ENCODE measurements at regions not wholly inside any gene's neighbourhood (a gene's known extent, or its start where the extent isn't known, plus 50 kb on each side); places are given as distances from the start of the nearest gene placed in this dataset.

DNA sequence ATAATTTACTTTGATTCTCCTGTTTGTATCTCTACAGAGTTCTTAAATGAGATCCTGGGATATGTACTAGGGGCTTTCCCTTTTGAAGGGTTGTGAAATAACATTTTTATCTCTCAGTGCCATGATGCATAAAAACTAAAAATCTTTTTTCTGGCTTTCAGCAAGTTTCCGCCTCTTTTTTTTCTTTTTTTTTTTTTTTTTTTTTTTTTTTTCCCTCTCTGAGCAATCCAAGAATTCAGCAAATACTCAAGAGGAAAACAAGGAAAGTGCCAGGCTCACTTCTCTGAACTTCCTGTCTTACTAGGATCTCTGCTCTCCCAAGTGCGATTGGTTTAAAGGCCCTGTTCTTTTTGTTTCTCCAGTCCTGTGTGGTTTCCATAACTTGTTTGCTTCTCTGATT is 79.9 kb downstream of the HYCC1 start:
- H3K4ac ChIP-seq (ENCODE audit: low read length) = no peak overlapping the region
- no peak overlapping the region for H2AK5ac ChIP-seq (ENCODE audit: low read depth, low read length)
- H4K91ac ChIP-seq (ENCODE audit: low read depth, low read length, poor library complexity) = no peak overlapping the region
- H3K4me3 ChIP-seq (ENCODE audit: low read length in 2 of 2) = no peak overlapping the region
- H3K79me1 ChIP-seq (ENCODE audit: low read depth, low read length) = no peaks in the 10 kb centered on the region
- H3K36me3 ChIP-seq (replicated peaks in 1 of 2; ENCODE audit: control insufficient read depth in 2 of 2, insufficient read depth in 2 of 2, low read length in 2 of 2) = no peaks in the 10 kb centered on the region
- H3K23ac ChIP-seq (ENCODE audit: low read depth, low read length, poor library complexity) = no peak overlapping the region
- no peak overlapping the region for H3K9ac ChIP-seq (ENCODE audit: low read depth, low read length, poor library complexity)
- WGBS, 2 donors (ENCODE audit: extremely low coverage in 2 of 2, insufficient read length in 2 of 2, insufficient replicate concordance in 1 of 2) = no CpG with 5 or more reads among the region's 2 CpGs
- H3K4me2 ChIP-seq (ENCODE audit: insufficient read depth, low read length, poor library complexity, severe bottlenecking) = no peak overlapping the region
- no peak overlapping the region for H2BK5ac ChIP-seq (ENCODE audit: low read length)
- H3K4me1 ChIP-seq (ENCODE audit: control insufficient read depth in 2 of 2, insufficient read depth in 1 of 2, low read depth in 1 of 2, low read length in 2 of 2) = no peaks in the 10 kb centered on the region
- H4K8ac ChIP-seq (ENCODE audit: low read depth, low read length) = no peak overlapping the region
- no peak overlapping the region for H3K18ac ChIP-seq (ENCODE audit: low read length)
- no peak overlapping the region for H3K14ac ChIP-seq (ENCODE audit: low read length)
- H2BK120ac ChIP-seq (ENCODE audit: low read depth, low read length) = no peak overlapping the region
- H2BK15ac ChIP-seq (ENCODE audit: low read length) = no peak overlapping the region
- H2BK12ac ChIP-seq (ENCODE audit: low read length) = no peak overlapping the region
- H3K9me3 ChIP-seq (replicated peaks in 1 of 2; ENCODE audit: control insufficient read depth in 2 of 2, insufficient read depth in 1 of 2, low read depth in 1 of 2, low read length in 2 of 2) = no peaks in the 10 kb centered on the region
- H2AFZ ChIP-seq (ENCODE audit: low read length) = no peak overlapping the region
- H3K27ac ChIP-seq (replicated peaks; ENCODE audit: low read length) = no peak overlapping the region
- no peaks in the 10 kb centered on the region for H3K27me3 ChIP-seq (ENCODE audit: control insufficient read depth in 3 of 3, insufficient read depth in 3 of 3, low read depth in 1 of 3, low read length in 3 of 3)
- no peak for DNase-seq (ENCODE audit: low spot score)

DNA sequence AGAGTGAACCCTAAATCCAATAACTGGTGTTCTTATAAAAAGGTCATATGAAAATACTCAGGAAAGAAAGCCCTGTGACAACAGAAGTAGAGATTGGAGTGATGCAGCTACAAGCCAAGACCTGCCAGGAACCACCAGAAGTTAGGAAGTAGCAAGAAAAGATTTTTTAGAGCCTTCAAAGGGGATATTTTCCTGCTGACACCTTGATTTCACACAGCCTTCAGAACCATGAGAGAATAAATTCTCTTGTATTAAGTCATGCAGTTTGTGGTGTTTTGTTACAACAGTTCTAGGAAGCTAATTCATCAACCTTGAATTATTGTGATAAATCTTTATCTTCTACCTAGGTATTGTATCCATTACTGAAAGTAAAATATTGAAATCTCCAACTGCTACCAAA is 81.0 kb downstream of the HYCC1 start:
- H3K27ac ChIP-seq (replicated peaks; ENCODE audit: low read length) = no peak overlapping the region
- no peak overlapping the region for H2AFZ ChIP-seq (ENCODE audit: low read length)
- no peak overlapping the region for H3K23ac ChIP-seq (ENCODE audit: low read depth, low read length, poor library complexity)
- no peak overlapping the region for H3K4me3 ChIP-seq (ENCODE audit: low read length in 2 of 2)
- no peaks in the 10 kb centered on the region for H3K4me1 ChIP-seq (ENCODE audit: control insufficient read depth in 2 of 2, insufficient read depth in 1 of 2, low read depth in 1 of 2, low read length in 2 of 2)
- H2BK12ac ChIP-seq (ENCODE audit: low read length) = no peak overlapping the region
- H3K9me3 ChIP-seq (replicated peaks in 1 of 2; ENCODE audit: control insufficient read depth in 2 of 2, insufficient read depth in 1 of 2, low read depth in 1 of 2, low read length in 2 of 2) = no peaks in the 10 kb centered on the region
- H2AK5ac ChIP-seq (ENCODE audit: low read depth, low read length) = no peak overlapping the region
- no peaks in the 10 kb centered on the region for H3K79me1 ChIP-seq (ENCODE audit: low read depth, low read length)
- no peak overlapping the region for H2BK15ac ChIP-seq (ENCODE audit: low read length)
- no peak overlapping the region for H3K4me2 ChIP-seq (ENCODE audit: insufficient read depth, low read length, poor library complexity, severe bottlenecking)
- no peak overlapping the region for H3K14ac ChIP-seq (ENCODE audit: low read length)
- H2BK120ac ChIP-seq (ENCODE audit: low read depth, low read length) = no peak overlapping the region
- H2BK5ac ChIP-seq (ENCODE audit: low read length) = no peak overlapping the region
- no peaks in the 10 kb centered on the region for H3K36me3 ChIP-seq (replicated peaks in 1 of 2; ENCODE audit: control insufficient read depth in 2 of 2, insufficient read depth in 2 of 2, low read length in 2 of 2)
- no peak overlapping the region for H3K18ac ChIP-seq (ENCODE audit: low read length)
- DNase-seq (ENCODE audit: low spot score) = no peak
- H4K8ac ChIP-seq (ENCODE audit: low read depth, low read length) = no peak overlapping the region
- H4K91ac ChIP-seq (ENCODE audit: low read depth, low read length, poor library complexity) = no peak overlapping the region
- no peaks in the 10 kb centered on the region for H3K27me3 ChIP-seq (ENCODE audit: control insufficient read depth in 3 of 3, insufficient read depth in 3 of 3, low read depth in 1 of 3, low read length in 3 of 3)
- no peak overlapping the region for H3K4ac ChIP-seq (ENCODE audit: low read length)
- no peak overlapping the region for H3K9ac ChIP-seq (ENCODE audit: low read depth, low read length, poor library complexity)

DNA sequence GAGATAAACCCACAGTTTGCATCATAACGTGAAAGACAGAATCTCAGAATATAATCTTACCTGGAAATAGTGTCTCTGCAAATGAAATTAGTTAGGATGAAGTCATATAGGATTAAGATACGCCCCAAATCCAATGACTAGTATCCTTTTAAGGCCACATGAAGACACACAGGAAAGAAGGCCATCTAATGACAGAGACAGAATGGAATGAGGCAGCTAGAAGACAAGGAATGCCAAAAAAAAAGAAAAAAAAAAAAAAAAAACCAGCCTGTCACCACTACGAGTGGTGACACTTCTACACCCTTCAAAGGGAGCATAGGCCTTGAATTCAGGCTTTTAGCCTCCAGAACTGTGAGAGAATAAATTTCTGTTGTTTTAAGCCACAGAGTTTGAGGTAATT is 82.9 kb downstream of the HYCC1 start:
- Histone ChIP-seq H3K27me3 (ENCODE audit: control insufficient read depth in 3 of 3, insufficient read depth in 3 of 3, low read depth in 1 of 3, low read length in 3 of 3) (no peaks in the 10 kb centered on the region), H3K4me2 (ENCODE audit: insufficient read depth, low read length, poor library complexity, severe bottlenecking) (no peak overlapping the region), H2BK5ac (ENCODE audit: low read length) (no peak overlapping the region), H3K4ac (ENCODE audit: low read length) (no peak overlapping the region), H3K79me1 (ENCODE audit: low read depth, low read length) (no peaks in the 10 kb centered on the region), H3K4me1 (ENCODE audit: control insufficient read depth in 2 of 2, insufficient read depth in 1 of 2, low read depth in 1 of 2, low read length in 2 of 2) (no peaks in the 10 kb centered on the region), H3K23ac (ENCODE audit: low read depth, low read length, poor library complexity) (no peak overlapping the region), H3K14ac (ENCODE audit: low read length) (no peak overlapping the region), H3K36me3 (replicated peaks in 1 of 2; ENCODE audit: control insufficient read depth in 2 of 2, insufficient read depth in 2 of 2, low read length in 2 of 2) (no peaks in the 10 kb centered on the region), H2AK5ac (ENCODE audit: low read depth, low read length) (no peak overlapping the region), H2AFZ (ENCODE audit: low read length) (no peak overlapping the region), H3K4me3 (ENCODE audit: low read length in 2 of 2) (no peak overlapping the region), H2BK120ac (ENCODE audit: low read depth, low read length) (no peak overlapping the region), H4K8ac (ENCODE audit: low read depth, low read length) (no peak overlapping the region), H3K9me3 (replicated peaks in 1 of 2; ENCODE audit: control insufficient read depth in 2 of 2, insufficient read depth in 1 of 2, low read depth in 1 of 2, low read length in 2 of 2) (no peaks in the 10 kb centered on the region), H3K9ac (ENCODE audit: low read depth, low read length, poor library complexity) (no peak overlapping the region), H2BK15ac (ENCODE audit: low read length) (no peak overlapping the region), H4K91ac (ENCODE audit: low read depth, low read length, poor library complexity) (no peak overlapping the region), H2BK12ac (ENCODE audit: low read length) (no peak overlapping the region), H3K18ac (ENCODE audit: low read length) (no peak overlapping the region), H3K27ac (replicated peaks; ENCODE audit: low read length) (no peak overlapping the region)
- WGBS, 2 donors (ENCODE audit: extremely low coverage in 2 of 2, insufficient read length in 2 of 2, insufficient replicate concordance in 1 of 2) = no CpG with 5 or more reads among the region's 3 CpGs
- no peak for DNase-seq (ENCODE audit: low spot score)

DNA sequence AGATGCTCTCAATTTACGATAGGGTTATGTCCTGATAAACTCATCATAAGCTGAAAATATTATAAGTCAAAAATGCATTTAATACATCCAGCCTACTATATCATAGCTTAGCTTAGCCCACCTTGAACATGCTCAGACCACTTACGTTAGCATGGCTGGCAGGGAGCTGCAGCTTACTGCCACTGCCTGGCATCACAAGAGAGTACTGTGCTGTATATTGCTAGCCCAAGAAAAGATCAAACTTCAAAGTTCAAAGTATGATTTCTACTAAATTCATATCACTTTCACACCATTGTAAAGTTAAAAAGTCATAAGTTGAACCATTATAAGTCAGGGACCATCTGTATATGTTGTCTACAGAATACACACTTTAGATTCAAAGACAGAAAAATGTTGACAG is 91.6 kb downstream of the HYCC1 start:
- no peak overlapping the region for H3K9ac ChIP-seq (ENCODE audit: low read depth, low read length, poor library complexity)
- no peak overlapping the region for H4K91ac ChIP-seq (ENCODE audit: low read depth, low read length, poor library complexity)
- H2BK15ac ChIP-seq (ENCODE audit: low read length) = no peak overlapping the region
- no peak overlapping the region for H2AK5ac ChIP-seq (ENCODE audit: low read depth, low read length)
- H2BK5ac ChIP-seq (ENCODE audit: low read length) = no peak overlapping the region
- H3K18ac ChIP-seq (ENCODE audit: low read length) = no peak overlapping the region
- no peaks in the 10 kb centered on the region for H3K27me3 ChIP-seq (ENCODE audit: control insufficient read depth in 3 of 3, insufficient read depth in 3 of 3, low read depth in 1 of 3, low read length in 3 of 3)
- H3K14ac ChIP-seq (ENCODE audit: low read length) = no peak overlapping the region
- no CpG with 5 or more reads among the region's 2 CpGs for WGBS, 2 donors (ENCODE audit: extremely low coverage in 2 of 2, insufficient read length in 2 of 2, insufficient replicate concordance in 1 of 2)
- H3K4me3 ChIP-seq (ENCODE audit: low read length in 2 of 2) = no peak overlapping the region
- peaks cover 0 to 2% of the 10 kb centered on the region in 2 donors for H3K9me3 ChIP-seq (replicated peaks in 1 of 2; ENCODE audit: control insufficient read depth in 2 of 2, insufficient read depth in 1 of 2, low read depth in 1 of 2, low read length in 2 of 2)
- no peak overlapping the region for H3K4me2 ChIP-seq (ENCODE audit: insufficient read depth, low read length, poor library complexity, severe bottlenecking)
- no peak overlapping the region for H3K23ac ChIP-seq (ENCODE audit: low read depth, low read length, poor library complexity)
- no peaks in the 10 kb centered on the region for H3K4me1 ChIP-seq (ENCODE audit: control insufficient read depth in 2 of 2, insufficient read depth in 1 of 2, low read depth in 1 of 2, low read length in 2 of 2)
- H2BK120ac ChIP-seq (ENCODE audit: low read depth, low read length) = no peak overlapping the region
- no peak overlapping the region for H4K8ac ChIP-seq (ENCODE audit: low read depth, low read length)
- no peak overlapping the region for H3K27ac ChIP-seq (replicated peaks; ENCODE audit: low read length)
- no peak overlapping the region for H2BK12ac ChIP-seq (ENCODE audit: low read length)
- no peak overlapping the region for H2AFZ ChIP-seq (ENCODE audit: low read length)
- no peaks in the 10 kb centered on the region for H3K79me1 ChIP-seq (ENCODE audit: low read depth, low read length)
- no peak overlapping the region for H3K4ac ChIP-seq (ENCODE audit: low read length)
- no peak for DNase-seq (ENCODE audit: low spot score)
- H3K36me3 ChIP-seq (replicated peaks in 1 of 2; ENCODE audit: control insufficient read depth in 2 of 2, insufficient read depth in 2 of 2, low read length in 2 of 2) = no peaks in the 10 kb centered on the region

Measured in neuronal stem cell (in vitro differentiated cells).